Liver (tissue), 3 donors: ENCODE measurements at regions not wholly inside any gene's neighbourhood (a gene's known extent, or its start where the extent isn't known, plus 50 kb on each side); places are given as distances from the start of the nearest gene placed in this dataset.

Source experiments
- ATF3 ChIP-seq: IDR thresholded peaks from 2 replicates; pipeline ENCODE4 v1.6.1; 2016; ENCODE audit warnings: antibody characterized with exemption
- CTCF ChIP-seq: fragments of 150-350 bp; IDR thresholded peaks from 2 replicates; pipeline ENCODE4 v1.5.1; 2017; ENCODE audit warnings: improper control_type of control experiment, low read depth, low read length; ENCODE audit not compliant: missing input control
- EGR1 ChIP-seq, 2 donors: IDR thresholded peaks; 2 replicates each; pipeline ENCODE4 v1.6.1; 2016 to 2018; ENCODE audit warnings: antibody characterized with exemption in 2 of 2, low read depth in 2 of 2
- FOXA1 ChIP-seq: IDR thresholded peaks from 2 replicates; pipeline ENCODE4 v1.6.1; 2016; ENCODE audit warnings: antibody characterized with exemption
- REST ChIP-seq: IDR thresholded peaks from 2 replicates; pipeline ENCODE4 v1.6.1; 2016; ENCODE audit warnings: antibody characterized with exemption, mild to moderate bottlenecking
- TAF1 ChIP-seq: conservative IDR thresholded peaks from 2 replicates; pipeline ENCODE4 v1.6.1; 2016; ENCODE audit warnings: antibody characterized with exemption, mild to moderate bottlenecking
- ZBTB33 ChIP-seq: IDR thresholded peaks from 2 replicates; pipeline ENCODE4 v1.6.1; 2016; ENCODE audit warnings: antibody characterized with exemption
- donor health status: healthy.
- donor health status: healthy.

DNA sequence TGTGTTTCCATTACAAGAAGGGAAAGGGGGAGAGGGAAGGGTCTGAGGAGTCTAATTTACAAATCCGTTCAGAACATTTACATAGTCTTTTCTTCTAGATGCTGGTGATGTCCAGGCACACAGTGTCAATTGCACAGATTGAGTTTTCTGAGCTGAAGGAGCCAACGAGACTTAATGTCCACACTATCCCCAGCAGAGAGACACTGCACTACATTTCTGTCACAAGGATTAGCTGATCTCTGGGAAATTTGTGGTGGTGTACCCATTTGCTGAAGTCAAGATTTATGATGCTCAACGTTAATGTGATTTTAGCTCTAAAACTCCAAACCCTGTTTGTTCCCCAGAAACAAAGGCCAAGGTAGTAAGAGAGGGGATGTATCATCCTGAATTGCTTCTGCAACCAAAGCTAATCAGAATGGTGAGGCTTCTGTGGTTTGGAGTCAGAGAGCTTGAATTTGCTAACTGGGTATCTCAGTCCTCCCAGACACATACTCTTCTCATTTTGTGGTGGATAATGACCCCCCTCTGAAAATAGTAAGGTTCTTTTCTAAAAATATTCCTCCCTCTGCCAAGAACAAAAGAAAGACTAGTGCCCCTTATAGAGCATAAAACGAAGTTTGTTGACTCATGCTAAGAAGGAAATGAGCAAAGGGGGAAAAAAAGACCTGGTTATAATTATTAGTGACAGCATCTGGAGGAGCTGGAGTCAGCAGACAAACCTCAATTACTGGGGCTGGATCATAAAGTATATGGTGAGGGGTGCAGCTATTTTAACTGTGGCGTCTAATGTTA, 416.9 kb downstream of the PSAT1 start:
- no peak for TF ChIP-seq CTCF
- TF ChIP-seq TAF1, result no peak
- no peak for TF ChIP-seq REST
- TF ChIP-seq ATF3, result no peak
- no peak for TF ChIP-seq FOXA1
- no peak for TF ChIP-seq ZBTB33
- TF ChIP-seq EGR1 (IDR thresholded peaks at IDR 0.05; ENCODE audit: low read depth in 2 of 2), result no peak
